GM23248 (cell line): ENCODE measurements at regions not wholly inside any gene's neighbourhood (a gene's known extent, or its start where the extent isn't known, plus 50 kb on each side); places are given as distances from the start of the nearest gene placed in this dataset.

Experiments used
- DNase-seq: peaks from one replicate; pipeline ENCODE4 v3.0.0-alpha.2; 2015
- H2AFZ ChIP-seq: fragments of 200-600 bp; sonication (generic); 2 replicates; pipeline ENCODE4 v1.6.1; 2016; ENCODE audit warnings: antibody characterized with exemption
- H3F3A ChIP-seq: fragments of 200-600 bp; sonication (generic); 2 replicates; pipeline ENCODE4 v1.6.1; 2016; ENCODE audit warnings: mild to moderate bottlenecking, antibody characterized with exemption, mixed run types; ENCODE audit not compliant: insufficient read depth
- H3K27ac ChIP-seq: fragments of 200-600 bp; sonication (generic); 2 replicates; pipeline ENCODE4 v1.5.1; 2016; ENCODE audit warnings: mild to moderate bottlenecking
- H3K27me3 ChIP-seq: fragments of 200-600 bp; sonication (generic); replicated peaks from 2 replicates; pipeline ENCODE4 v1.6.1; 2016; ENCODE audit warnings: mild to moderate bottlenecking; ENCODE audit not compliant: insufficient read depth
- H3K36me3 ChIP-seq: fragments of 200-600 bp; sonication (generic); 2 replicates; pipeline ENCODE4 v1.6.1; 2016; ENCODE audit warnings: low read depth, mild to moderate bottlenecking
- H3K4me1 ChIP-seq: fragments of 200-600 bp; sonication (generic); 2 replicates; pipeline ENCODE4 v1.6.1; 2016; ENCODE audit warnings: mild to moderate bottlenecking; ENCODE audit not compliant: insufficient read depth
- H3K4me2 ChIP-seq: fragments of 200-600 bp; sonication (generic); one replicate; pipeline ENCODE4 v1.6.1; 2016; ENCODE audit warnings: mild to moderate bottlenecking; ENCODE audit not compliant: unreplicated experiment
- H3K4me3 ChIP-seq: fragments of 200-600 bp; sonication (generic); 2 replicates; pipeline ENCODE4 v1.5.1; 2016; ENCODE audit warnings: mild to moderate bottlenecking
- H3K79me2 ChIP-seq: fragments of 200-600 bp; sonication (generic); 2 replicates; pipeline ENCODE4 v1.6.1; 2016; ENCODE audit warnings: mild to moderate bottlenecking; ENCODE audit not compliant: insufficient read depth
- H3K9ac ChIP-seq: fragments of 200-600 bp; sonication (generic); 2 replicates; pipeline ENCODE4 v1.6.1; 2016; ENCODE audit warnings: mild to moderate bottlenecking
- H3K9me2 ChIP-seq: fragments of 200-600 bp; sonication (generic); 2 replicates; pipeline ENCODE4 v1.6.1; 2016; ENCODE audit warnings: mixed run types, mild to moderate bottlenecking, moderate library complexity; ENCODE audit not compliant: insufficient read depth
- H3K9me3 ChIP-seq: fragments of 200-600 bp; sonication (generic); one replicate; pipeline ENCODE4 v1.6.1; 2017; ENCODE audit warnings: low read depth
- H4K20me1 ChIP-seq: fragments of 200-600 bp; sonication (generic); 2 replicates; pipeline ENCODE4 v1.6.0; 2016; ENCODE audit not compliant: insufficient read depth
- EZH2 ChIP-seq: fragments of 200-600 bp; sonication (generic); IDR thresholded peaks from 2 replicates; pipeline ENCODE4 v1.6.1; 2018; ENCODE audit warnings: antibody characterized with exemption, mild to moderate bottlenecking; ENCODE audit not compliant: insufficient read depth, poor library complexity, severe bottlenecking
- EZH2phosphoT487 ChIP-seq: fragments of 200-600 bp; sonication (generic); IDR thresholded peaks from 2 replicates; pipeline ENCODE4 v1.6.1; 2018; ENCODE audit warnings: antibody characterized with exemption, moderate library complexity, mild to moderate bottlenecking, low read depth; ENCODE audit not compliant: insufficient read depth
- WGBS, 2 experiments: methylation state at CpG; one replicate each; pipeline ENCODE4 v1.1.6; 2015 to 2017; ENCODE audit warnings: low lambda C conversion rate in 2 of 2, low coverage in 1 of 2; ENCODE audit errors: missing lambda C conversion rate in 2 of 2; 5-methylcytosine and 5-hydroxymethylcytosine counted together
- in situ Hi-C: fragments of 300-500 bp; cut with MboI; formaldehyde crosslinking; loops from 2 replicates; pipeline ENCODE4 v1.15.0; 2020

DNA sequence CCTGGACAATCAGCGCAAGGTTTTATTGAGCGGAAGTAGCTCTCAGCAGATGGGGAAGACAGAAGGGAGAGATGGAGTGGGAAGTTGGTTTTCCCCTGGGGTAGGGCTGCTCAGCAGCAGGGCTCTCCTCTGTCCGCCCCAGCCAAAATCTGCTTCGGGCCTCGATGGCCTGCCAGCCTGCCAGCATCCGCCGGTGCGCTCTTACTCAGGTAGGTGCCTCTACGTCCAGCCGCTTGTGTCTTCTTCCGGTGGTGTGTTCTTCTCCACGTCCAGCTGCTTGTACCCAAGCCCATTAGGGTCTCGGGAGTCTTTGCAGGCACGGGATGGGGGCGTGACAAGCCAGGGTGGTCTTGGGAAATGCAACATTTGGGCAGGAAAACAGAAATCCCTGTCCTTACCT is 1340.0 kb upstream of the MAP3K7 start:
- Histone ChIP-seq H3K27me3 (no peaks in the 10 kb centered on the region), H3K4me1 (no peaks in the 10 kb centered on the region), H3K9me2 (no peaks in the 10 kb centered on the region), H3K79me2 (no peaks in the 10 kb centered on the region), H3K4me2 (no peak overlapping the region), H3K9ac (no peak overlapping the region), H3K27ac (no peak overlapping the region), H3K9me3 (no peaks in the 10 kb centered on the region), H3F3A (no peaks in the 10 kb centered on the region), H3K4me3 (no peak overlapping the region), H3K36me3 (no peaks in the 10 kb centered on the region), H4K20me1 (no peaks in the 10 kb centered on the region), H2AFZ (no peak overlapping the region)
- in situ Hi-C loops: no loop called here
- whole genome bisulfite sequencing, 2 experiments: 63 to 65% methylated on average over 15 of the region's 15 CpGs
- TF ChIP-seq EZH2 (no peak), EZH2phosphoT487 (no peak)
- DNase-seq: no peak

GRCh38 chr6:91926361-91926760 is 1339.5 kb upstream of the MAP3K7 start:
- in situ Hi-C loops: no loop called here
- no peaks in the 10 kb centered on the region for H3K9me3 ChIP-seq
- H3K9ac ChIP-seq: no peak overlapping the region
- no peak overlapping the region for H3K4me3 ChIP-seq
- H3K27ac ChIP-seq: no peak overlapping the region
- no peaks in the 10 kb centered on the region for H3F3A ChIP-seq
- H3K27me3 ChIP-seq: no peaks in the 10 kb centered on the region
- H4K20me1 ChIP-seq: no peaks in the 10 kb centered on the region
- no peaks in the 10 kb centered on the region for H3K4me1 ChIP-seq
- no peak for DNase-seq
- TF ChIP-seq EZH2: no peak
- TF ChIP-seq EZH2phosphoT487: no peak
- 53 to 56% methylated on average over 10 of the region's 10 CpGs for WGBS, 2 experiments
- no peaks in the 10 kb centered on the region for H3K79me2 ChIP-seq
- no peaks in the 10 kb centered on the region for H3K9me2 ChIP-seq
- no peak overlapping the region for H2AFZ ChIP-seq
- no peaks in the 10 kb centered on the region for H3K36me3 ChIP-seq
- no peak overlapping the region for H3K4me2 ChIP-seq

- Histone ChIP-seq H3K4me1 (no peaks in the 10 kb centered on the region), H3K27ac (no peak overlapping the region), H4K20me1 (no peaks in the 10 kb centered on the region), H3F3A (no peaks in the 10 kb centered on the region), H3K27me3 (no peaks in the 10 kb centered on the region), H3K9ac (no peak overlapping the region), H3K9me2 (no peaks in the 10 kb centered on the region), H3K4me3 (no peak overlapping the region), H3K36me3 (no peaks in the 10 kb centered on the region), H2AFZ (no peak overlapping the region), H3K4me2 (no peak overlapping the region), H3K79me2 (no peaks in the 10 kb centered on the region), H3K9me3 (no peaks in the 10 kb centered on the region)
- DNase-seq: no peak
- in situ Hi-C loops: no loop called here
- TF ChIP-seq EZH2phosphoT487 (no peak), EZH2 (no peak)
- 21 to 23% methylated on average over 2 of the region's 2 CpGs for WGBS, 2 experiments
Observed at GRCh38 chr6:91911945-91912344, 1325.1 kb upstream of the MAP3K7 start.

- H3F3A ChIP-seq: no peaks in the 10 kb centered on the region
- H3K4me3 ChIP-seq: no peak overlapping the region
- no peaks in the 10 kb centered on the region for H3K79me2 ChIP-seq
- H3K9me3 ChIP-seq: no peaks in the 10 kb centered on the region
- TF ChIP-seq EZH2phosphoT487 (no peak), EZH2 (no peak)
- no peaks in the 10 kb centered on the region for H4K20me1 ChIP-seq
- H3K36me3 ChIP-seq: no peaks in the 10 kb centered on the region
- no peak overlapping the region for H3K4me2 ChIP-seq
- H3K9ac ChIP-seq: no peak overlapping the region
- no peak for DNase-seq
- in situ Hi-C loops: no loop called here
- H2AFZ ChIP-seq: no peak overlapping the region
- H3K4me1 ChIP-seq: no peaks in the 10 kb centered on the region
- no peaks in the 10 kb centered on the region for H3K27me3 ChIP-seq
- no peak overlapping the region for H3K27ac ChIP-seq
- WGBS, 2 experiments: 8 to 9% methylated on average over 4 of the region's 4 CpGs
- no peaks in the 10 kb centered on the region for H3K9me2 ChIP-seq
Observed at GRCh38 chr6:91904586-91905164, 1317.8 kb upstream of the MAP3K7 start.

GRCh38 chr6:91895599-91896285 is 1308.9 kb upstream of the MAP3K7 start:
- no peaks in the 10 kb centered on the region for H3K4me1 ChIP-seq
- no peaks in the 10 kb centered on the region for H3K27me3 ChIP-seq
- no peak overlapping the region for H2AFZ ChIP-seq
- 34 to 42% methylated on average over 6 of the region's 6 CpGs for WGBS, 2 experiments
- H3K36me3 ChIP-seq: no peaks in the 10 kb centered on the region
- H3K4me3 ChIP-seq: no peak overlapping the region
- H3K27ac ChIP-seq: no peak overlapping the region
- H3K79me2 ChIP-seq: no peaks in the 10 kb centered on the region
- no peaks in the 10 kb centered on the region for H3K9me2 ChIP-seq
- in situ Hi-C loops: no loop called here
- no peak for TF ChIP-seq EZH2phosphoT487
- TF ChIP-seq EZH2: no peak
- no peaks in the 10 kb centered on the region for H3F3A ChIP-seq
- DNase-seq: no peak
- H3K9me3 ChIP-seq: no peaks in the 10 kb centered on the region
- H3K9ac ChIP-seq: no peak overlapping the region
- H3K4me2 ChIP-seq: no peak overlapping the region
- no peaks in the 10 kb centered on the region for H4K20me1 ChIP-seq
